ENCODE measurements at regions not wholly inside any gene's neighbourhood (a gene's known extent, or its start where the extent isn't known, plus 50 kb on each side); places are given as distances from the start of the nearest gene placed in this dataset.

GRCh38 chr10:56063642-56064041 is 297.4 kb downstream of the ZWINT start:
- no peak overlapping the region for H3K4me3 ChIP-seq
- WGBS, result 82% methylated on average over 1 of the region's 1 CpG
- DNase-seq (ENCODE audit: extremely low spot score), result no peak
- H3K36me3 ChIP-seq, result no peaks in the 10 kb centered on the region
- H3K27ac ChIP-seq (replicated peaks in 1 of 4), result no peak overlapping the region
- H3K9me3 ChIP-seq, result peaks cover 0 to 6% (median 0%) of the 10 kb centered on the region in 4 donors
- no peaks in the 10 kb centered on the region for H3K27me3 ChIP-seq
- no peaks in the 10 kb centered on the region for H3K4me1 ChIP-seq
- intact Hi-C loops (cut with DNase I), result no loop called here
- TF ChIP-seq POLR2AphosphoS5 (IDR thresholded peaks at IDR 0.05), result no peak
- TF ChIP-seq POLR2A (IDR thresholded peaks at IDR 0.05; ENCODE audit: low read depth), result no peak
- no peak for TF ChIP-seq CTCF (IDR thresholded peaks at IDR 0.05)
- no peak for TF ChIP-seq EP300 (IDR thresholded peaks at IDR 0.05)

GRCh38 chr10:56057860-56058259 is 303.2 kb downstream of the ZWINT start:
- 65% methylated on average over 2 of the region's 2 CpGs for WGBS
- intact Hi-C loops (cut with DNase I), result no loop called here
- no peak for DNase-seq (ENCODE audit: extremely low spot score)
- Histone ChIP-seq H3K4me3 (no peak overlapping the region), H3K27ac (replicated peaks in 1 of 4) (no peak overlapping the region), H3K4me1 (no peaks in the 10 kb centered on the region), H3K27me3 (no peaks in the 10 kb centered on the region), H3K9me3 (peaks cover 0 to 9% (median 3%) of the 10 kb centered on the region in 4 donors), H3K36me3 (no peaks in the 10 kb centered on the region)
- TF ChIP-seq CTCF (IDR thresholded peaks at IDR 0.05) (no peak), POLR2A (IDR thresholded peaks at IDR 0.05; ENCODE audit: low read depth) (no peak), POLR2AphosphoS5 (IDR thresholded peaks at IDR 0.05) (no peak), EP300 (IDR thresholded peaks at IDR 0.05) (no peak)

- H3K27me3 ChIP-seq, result no peaks in the 10 kb centered on the region
- no peak overlapping the region for H3K4me3 ChIP-seq
- intact Hi-C loops (cut with DNase I), result no loop called here
- TF ChIP-seq EP300 (IDR thresholded peaks at IDR 0.05) (no peak), CTCF (IDR thresholded peaks at IDR 0.05) (no peak)
- no peaks in the 10 kb centered on the region for H3K4me1 ChIP-seq
- H3K27ac ChIP-seq (replicated peaks in 1 of 4), result no peak overlapping the region
- no peaks in the 10 kb centered on the region for H3K36me3 ChIP-seq
- H3K9me3 ChIP-seq, result no peaks in the 10 kb centered on the region
- 92% methylated on average over 8 of the region's 8 CpGs for WGBS
- no peak for DNase-seq (ENCODE audit: extremely low spot score)
These were observed 325.6 kb downstream of the ZWINT start for GRCh38 chr10:56035489-56035888.

GRCh38 chr10:56028298-56029132 is 332.5 kb downstream of the ZWINT start:
- Histone ChIP-seq H3K4me1 (no peaks in the 10 kb centered on the region), H3K27me3 (no peaks in the 10 kb centered on the region), H3K9me3 (no peaks in the 10 kb centered on the region), H3K27ac (replicated peaks in 1 of 4) (no peak overlapping the region), H3K36me3 (no peaks in the 10 kb centered on the region), H3K4me3 (no peak overlapping the region)
- DNase-seq (ENCODE audit: extremely low spot score), result no peak
- intact Hi-C loops (cut with DNase I), result no loop called here
- TF ChIP-seq POLR2AphosphoS5 (IDR thresholded peaks at IDR 0.05), result no peak
- WGBS, result 48% methylated on average over 5 of the region's 5 CpGs

GRCh38 chr10:56012101-56012500 is 349.0 kb downstream of the ZWINT start:
- no peaks in the 10 kb centered on the region for H3K4me1 ChIP-seq
- TF ChIP-seq POLR2AphosphoS5 (IDR thresholded peaks at IDR 0.05), result no peak
- TF ChIP-seq CTCF (IDR thresholded peaks at IDR 0.05), result no peak
- TF ChIP-seq POLR2A (IDR thresholded peaks at IDR 0.05; ENCODE audit: low read depth), result no peak
- no peak for TF ChIP-seq EP300 (IDR thresholded peaks at IDR 0.05)
- H3K4me3 ChIP-seq, result no peak overlapping the region
- H3K9me3 ChIP-seq, result no peaks in the 10 kb centered on the region
- no peaks in the 10 kb centered on the region for H3K27me3 ChIP-seq
- H3K36me3 ChIP-seq, result no peaks in the 10 kb centered on the region
- no peak overlapping the region for H3K27ac ChIP-seq (replicated peaks in 1 of 4)
- no peak for DNase-seq (ENCODE audit: extremely low spot score)
- intact Hi-C loops (cut with DNase I), result no loop called here
